ENCODE measurements at regions not wholly inside any gene's neighbourhood (a gene's known extent, or its start where the extent isn't known, plus 50 kb on each side); places are given as distances from the start of the nearest gene placed in this dataset.

GRCh38 chr7:41758321-41758720 lies 55.4 kb upstream of the INHBA start:
- BruUV-seq (replicated peaks), result no TSS peak
- in situ Hi-C loops (cut with HindIII; ENCODE audit: extremely low pct_ligation_motif_present, low pct_unique_long_range_greater_than_20kb), result no loop called here

More at GRCh38 chr7:41758321-41758720, 55.4 kb upstream of the INHBA start:
- Histone ChIP-seq H3K9me3 (ENCODE audit: low read length) (peaks cover 69% of the 10 kb centered on the region), H3K4me3 (replicated peaks in 1 of 3; ENCODE audit: insufficient read depth in 1 of 3, low read depth in 2 of 3, low read length in 3 of 3) (no peak overlapping the region), H3K36me3 (replicated peaks in 1 of 2; ENCODE audit: control insufficient read depth in 1 of 2, insufficient read depth in 2 of 2, low read length in 2 of 2) (no peaks in the 10 kb centered on the region), H3K9ac (ENCODE audit: insufficient read depth, low read depth, low read length) (no peak overlapping the region), H4K20me1 (ENCODE audit: insufficient read depth, low read length) (no peaks in the 10 kb centered on the region), H3K4me2 (ENCODE audit: low read depth, low read length) (no peak overlapping the region), H3K79me2 (ENCODE audit: insufficient read depth, low read length) (no peaks in the 10 kb centered on the region), H3K27me3 (ENCODE audit: control insufficient read depth in 1 of 2, insufficient read depth in 2 of 2, low read length in 2 of 2) (no peaks in the 10 kb centered on the region), H3K4me1 (ENCODE audit: insufficient read depth, low read length) (no peaks in the 10 kb centered on the region), H2AFZ (ENCODE audit: low read length) (no peak overlapping the region), H3K27ac (ENCODE audit: extremely low read length, insufficient read depth, low read length) (no peak overlapping the region)
- POLR2A ChIA-PET, result no interaction called here
- TF ChIP-seq ZNF691 (CRISPR knock-in tag; IDR thresholded peaks at IDR 0.05; ENCODE audit: borderline replicate concordance, low read depth) (no peak), ZNF670 (CRISPR knock-in tag; IDR thresholded peaks at IDR 0.05; ENCODE audit: borderline replicate concordance) (no peak), TEAD3 (CRISPR knock-in tag; optimal IDR thresholded peaks at IDR 0.05; ENCODE audit: borderline replicate concordance) (no peak), RBFOX2 (IDR thresholded peaks at IDR 0.05; ENCODE audit: low read depth, low read length) (no peak), SRSF1 (optimal IDR thresholded peaks at IDR 0.05; ENCODE audit: low read depth, low read length) (no peak), EED (CRISPR knock-in tag; IDR thresholded peaks at IDR 0.05) (no peak), SCMH1 (CRISPR knock-in tag; IDR thresholded peaks at IDR 0.05; ENCODE audit: borderline replicate concordance) (no peak), PITX1 (CRISPR knock-in tag; IDR thresholded peaks at IDR 0.05) (no peak), ZNF451 (CRISPR knock-in tag; IDR thresholded peaks at IDR 0.05) (no peak), CERS6 (CRISPR knock-in tag; IDR thresholded peaks at IDR 0.05) (no peak), JUN (CRISPR knock-in tag; IDR thresholded peaks at IDR 0.05) (no peak), JDP2 (CRISPR knock-in tag; IDR thresholded peaks at IDR 0.05; ENCODE audit: borderline replicate concordance) (no peak), ZNF331 (CRISPR knock-in tag; IDR thresholded peaks at IDR 0.05) (no peak), DR1 (CRISPR knock-in tag; IDR thresholded peaks at IDR 0.05) (no peak), TOE1 (CRISPR knock-in tag; IDR thresholded peaks at IDR 0.05) (no peak), MNT (IDR thresholded peaks at IDR 0.05) (no peak)
- TF ChIP-seq, protein P1, sequence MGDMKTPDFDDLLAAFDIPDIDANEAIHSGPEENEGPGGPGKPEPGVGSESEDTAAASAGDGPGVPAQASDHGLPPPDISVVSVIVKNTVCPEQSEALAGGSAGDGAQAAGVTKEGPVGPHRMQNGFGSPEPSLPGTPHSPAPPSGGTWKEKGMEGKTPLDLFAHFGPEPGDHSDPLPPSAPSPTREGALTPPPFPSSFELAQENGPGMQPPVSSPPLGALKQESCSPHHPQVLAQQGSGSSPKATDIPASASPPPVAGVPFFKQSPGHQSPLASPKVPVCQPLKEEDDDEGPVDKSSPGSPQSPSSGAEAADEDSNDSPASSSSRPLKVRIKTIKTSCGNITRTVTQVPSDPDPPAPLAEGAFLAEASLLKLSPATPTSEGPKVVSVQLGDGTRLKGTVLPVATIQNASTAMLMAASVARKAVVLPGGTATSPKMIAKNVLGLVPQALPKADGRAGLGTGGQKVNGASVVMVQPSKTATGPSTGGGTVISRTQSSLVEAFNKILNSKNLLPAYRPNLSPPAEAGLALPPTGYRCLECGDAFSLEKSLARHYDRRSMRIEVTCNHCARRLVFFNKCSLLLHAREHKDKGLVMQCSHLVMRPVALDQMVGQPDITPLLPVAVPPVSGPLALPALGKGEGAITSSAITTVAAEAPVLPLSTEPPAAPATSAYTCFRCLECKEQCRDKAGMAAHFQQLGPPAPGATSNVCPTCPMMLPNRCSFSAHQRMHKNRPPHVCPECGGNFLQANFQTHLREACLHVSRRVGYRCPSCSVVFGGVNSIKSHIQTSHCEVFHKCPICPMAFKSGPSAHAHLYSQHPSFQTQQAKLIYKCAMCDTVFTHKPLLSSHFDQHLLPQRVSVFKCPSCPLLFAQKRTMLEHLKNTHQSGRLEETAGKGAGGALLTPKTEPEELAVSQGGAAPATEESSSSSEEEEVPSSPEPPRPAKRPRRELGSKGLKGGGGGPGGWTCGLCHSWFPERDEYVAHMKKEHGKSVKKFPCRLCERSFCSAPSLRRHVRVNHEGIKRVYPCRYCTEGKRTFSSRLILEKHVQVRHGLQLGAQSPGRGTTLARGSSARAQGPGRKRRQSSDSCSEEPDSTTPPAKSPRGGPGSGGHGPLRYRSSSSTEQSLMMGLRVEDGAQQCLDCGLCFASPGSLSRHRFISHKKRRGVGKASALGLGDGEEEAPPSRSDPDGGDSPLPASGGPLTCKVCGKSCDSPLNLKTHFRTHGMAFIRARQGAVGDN (CRISPR knock-in tag; IDR thresholded peaks at IDR 0.05), result no peak
- intact Hi-C loops (cut with micrococcal nuclease; ENCODE audit: unreplicated experiment), result no loop called here
- no peak for FAIRE-seq
- ATAC-seq, result no peak
- no peak for DNase-seq (ENCODE audit: low spot score)
- WGBS (ENCODE audit: low lambda C conversion rate), result 26% methylated on average over 3 of the region's 3 CpGs
- CTCF ChIA-PET (ENCODE audit: low intra/inter-chr PET ratio, low total read pairs), result no interaction called here

Data from HepG2 (cell line).